SKM-1 treated with dmso at 0.1 percent for 144 hours (cell line): ENCODE measurements at regions not wholly inside any gene's neighbourhood (a gene's known extent, or its start where the extent isn't known, plus 50 kb on each side); places are given as distances from the start of the nearest gene placed in this dataset.
"Not testable (repeated sequence)": the region's sequence is repeated elsewhere in the genome, so short reads cannot be mapped to it uniquely, and the experiment has no call there.

Experiments used
- DNase-seq: peaks from one replicate; lab custom pipeline; 2025; ENCODE audit not compliant: unreplicated experiment; lab: John Stamatoyannopoulos, UW

DNA sequence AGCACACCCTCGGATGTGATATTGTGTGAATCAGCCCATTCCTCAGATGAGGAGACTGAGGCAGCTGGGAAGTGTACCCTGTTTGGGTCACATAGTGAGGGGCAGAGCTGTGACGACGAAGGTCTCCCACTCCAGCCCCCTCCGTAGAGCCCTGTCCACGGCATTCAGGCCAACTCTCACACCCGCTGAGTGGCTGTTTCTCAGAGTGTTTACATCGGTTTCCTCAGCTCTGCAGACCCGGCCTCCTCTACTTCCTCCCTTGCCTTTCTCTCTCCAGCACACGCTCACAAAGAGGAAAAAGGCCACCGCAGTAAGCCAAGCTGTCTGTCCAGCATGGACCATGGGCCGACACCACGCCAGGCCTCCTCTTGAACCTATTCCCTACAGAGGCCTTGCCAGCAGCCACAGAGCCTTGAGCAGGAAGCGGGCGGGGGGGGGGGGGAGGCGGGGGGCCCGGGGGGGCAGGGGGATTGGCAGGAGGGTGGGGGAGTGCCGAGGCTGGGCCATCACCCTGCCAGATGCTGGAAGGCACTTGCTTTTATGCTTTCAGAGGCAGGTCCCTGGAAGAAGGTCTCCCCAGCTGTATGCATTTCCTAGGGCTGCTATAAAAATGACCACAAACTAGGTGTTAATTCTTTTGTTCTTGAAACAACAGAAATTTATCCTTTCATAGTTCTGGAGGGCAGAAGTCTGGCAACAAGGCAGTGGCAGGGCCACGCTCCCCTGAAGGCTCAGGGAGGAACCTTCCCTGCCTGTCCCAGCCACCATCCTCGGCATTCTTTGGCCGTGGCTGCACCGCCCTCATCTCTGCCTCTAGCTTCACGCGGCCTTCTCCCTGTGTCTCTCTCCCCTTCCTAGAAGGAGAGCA lies 178.4 kb downstream of the PSMG1 start:
- peak; percentile 57 for DNase-seq

DNA sequence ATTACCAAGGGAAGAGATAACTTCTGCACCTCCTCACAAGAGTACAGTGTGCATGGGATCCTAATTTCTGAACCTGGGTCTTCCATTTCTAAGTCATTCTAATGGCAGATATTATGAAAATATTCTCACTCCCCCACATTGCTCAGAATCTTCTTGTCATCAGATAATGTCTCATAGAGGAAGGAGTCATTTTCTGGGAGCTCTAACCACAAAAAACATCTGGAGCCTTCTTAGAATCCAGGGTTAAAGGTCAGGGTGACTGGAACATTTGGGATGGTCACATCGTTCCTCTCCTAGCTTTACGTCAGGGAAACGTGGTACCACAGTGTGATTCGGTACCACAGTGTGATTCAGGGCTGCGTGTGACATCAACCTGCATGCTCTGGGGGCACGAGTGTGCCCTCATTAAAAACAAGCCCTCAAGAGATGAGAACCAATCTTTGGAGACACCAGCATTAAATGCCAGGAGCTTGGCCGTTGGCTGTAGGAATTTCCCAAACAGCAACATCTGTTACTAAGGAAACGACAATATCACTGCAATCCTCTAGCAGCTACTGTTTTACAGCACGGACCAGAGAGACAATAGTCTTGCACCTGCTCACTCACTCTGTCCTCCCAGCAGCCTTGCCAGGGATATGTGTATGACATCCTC lies 179.1 kb downstream of the PSMG1 start:
- no peak for DNase-seq

DNA sequence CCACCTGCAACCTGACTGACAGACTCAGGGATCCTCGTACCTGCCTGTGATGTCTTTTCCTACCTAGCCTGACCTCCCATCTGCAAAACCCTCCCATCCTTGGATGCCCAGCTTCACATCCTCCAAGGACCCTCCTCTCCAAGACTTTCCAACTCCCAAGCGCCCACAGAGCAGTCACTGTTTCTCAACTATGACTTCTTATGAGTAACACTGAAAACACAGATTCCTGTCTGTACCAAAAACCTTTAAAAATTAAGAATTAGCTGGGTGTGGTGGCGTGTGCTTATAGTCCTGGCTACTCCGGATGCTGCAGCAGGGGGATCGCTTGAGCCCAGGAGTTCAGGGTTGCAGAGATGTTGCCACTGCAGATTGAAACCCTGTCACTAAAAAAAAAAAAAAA lies 181.9 kb downstream of the PSMG1 start:
- DNase-seq: no peak

DNA sequence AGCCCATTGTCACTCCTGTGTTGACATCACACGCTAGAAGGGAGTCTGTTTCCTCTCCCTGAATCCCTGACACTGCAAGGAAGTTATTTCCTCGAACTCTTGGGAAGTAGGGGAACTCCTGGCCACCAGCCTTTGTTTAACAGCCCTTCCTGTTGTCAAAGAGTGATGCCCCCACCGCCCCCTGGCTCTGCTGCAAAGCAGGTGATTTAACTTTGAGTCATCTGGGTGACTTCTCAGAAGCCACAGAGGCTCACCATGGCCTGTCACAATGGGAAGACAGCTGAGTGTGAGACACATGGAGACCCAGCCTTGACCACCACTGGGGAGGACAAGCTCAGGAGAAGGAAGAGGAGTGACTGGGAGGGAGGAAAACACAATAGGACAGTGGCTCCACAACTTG lies 182.8 kb downstream of the PSMG1 start:
- DNase-seq: no peak

DNA sequence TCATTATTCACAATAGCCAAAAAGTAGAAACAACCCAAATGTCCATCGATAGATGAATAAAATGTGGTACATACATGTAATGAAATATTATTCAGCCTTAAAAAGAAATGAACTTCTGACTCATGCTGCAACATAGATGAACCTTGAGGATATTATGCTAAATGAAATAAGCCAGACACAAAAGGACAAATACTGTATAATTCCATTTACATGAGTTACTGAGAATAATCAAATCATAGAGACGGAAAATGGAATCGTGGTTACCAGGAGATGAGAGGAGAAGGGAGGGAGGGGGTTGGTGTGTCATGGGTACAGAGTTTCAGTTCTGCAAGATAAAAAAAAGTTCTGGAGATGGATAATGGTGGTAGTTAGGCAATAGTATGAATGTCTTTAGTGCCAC lies 184.1 kb downstream of the PSMG1 start:
- DNase-seq: no peak

- DNase-seq: not testable (repeated sequence)
These were observed 185.0 kb downstream of the PSMG1 start for GRCh38 chr21:38998281-38998680.

DNA sequence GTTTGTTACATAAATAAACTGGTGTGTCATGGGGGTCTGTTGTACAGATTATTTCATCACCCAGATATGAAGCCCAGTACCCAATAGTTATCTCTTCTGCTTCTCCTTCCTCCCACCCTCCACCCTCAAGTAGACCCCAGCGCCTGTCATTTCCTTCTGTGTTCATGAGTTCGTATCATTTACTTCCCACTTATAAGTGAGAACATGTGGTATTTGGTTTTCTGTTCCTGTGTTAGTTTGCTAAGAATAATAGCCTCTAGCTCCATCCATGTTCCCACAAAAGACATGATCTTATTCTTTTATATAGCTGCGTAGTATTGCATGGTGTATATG lies 185.4 kb downstream of the PSMG1 start:
- not testable (repeated sequence) for DNase-seq

DNA sequence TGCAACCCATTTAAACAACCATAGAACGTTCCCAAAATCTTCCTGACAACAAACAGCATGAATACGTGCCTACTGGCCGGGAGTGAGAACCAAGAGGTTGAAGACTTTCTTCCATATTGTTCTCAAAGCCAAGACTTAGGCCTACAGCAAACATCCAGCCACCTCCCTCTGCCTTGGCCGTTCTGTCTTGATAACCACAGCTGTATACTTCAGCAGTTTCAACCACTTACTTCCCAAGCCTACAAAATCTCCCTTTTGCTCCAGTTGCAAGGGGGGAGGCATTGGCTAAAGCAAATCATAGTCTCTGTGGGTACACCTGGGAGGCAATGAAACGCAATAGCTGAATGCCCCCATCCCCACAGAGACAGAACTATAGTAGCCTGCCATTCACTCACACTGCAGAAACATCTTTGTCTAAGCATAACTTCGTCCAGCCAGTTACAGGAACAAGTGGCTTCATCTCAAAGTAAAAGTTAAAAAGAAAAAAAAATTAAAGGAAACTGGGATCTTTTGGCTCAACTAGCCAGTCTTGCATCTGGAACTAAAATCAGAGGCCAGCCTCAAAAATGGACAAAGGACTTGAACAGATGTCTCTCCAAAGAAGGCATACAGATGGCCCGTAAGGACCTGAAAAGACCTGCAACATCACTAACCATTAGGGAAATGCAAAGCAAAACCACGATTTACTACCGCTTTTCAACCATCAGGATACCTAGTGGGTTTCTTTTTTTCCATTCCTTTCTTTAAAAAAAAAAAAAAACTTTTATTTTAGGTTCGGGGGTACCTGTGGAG lies 186.0 kb downstream of the PSMG1 start:
- DNase-seq: no peak

DNA sequence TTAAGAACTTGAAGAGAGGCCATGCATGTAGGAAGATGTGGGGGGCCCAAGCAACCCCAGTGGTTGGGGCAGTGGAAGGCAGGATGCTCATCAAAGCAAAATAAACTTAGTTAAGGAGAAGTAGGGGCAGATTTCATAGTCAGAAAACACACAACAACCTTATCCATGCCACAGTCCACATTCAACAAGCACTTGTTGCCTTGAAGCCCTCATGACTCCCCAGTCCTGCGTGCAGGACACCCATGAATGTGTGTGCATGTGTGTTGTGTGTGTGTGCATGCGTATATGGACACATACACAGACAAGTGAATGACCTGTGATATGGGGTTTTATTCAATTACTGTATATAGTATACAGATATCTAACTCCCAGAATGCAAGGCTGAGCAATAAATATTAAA lies 186.9 kb downstream of the PSMG1 start:
- no peak for DNase-seq

GRCh38 chr21:38995731-38996130 lies 187.5 kb downstream of the PSMG1 start:
- DNase-seq: no peak

DNA sequence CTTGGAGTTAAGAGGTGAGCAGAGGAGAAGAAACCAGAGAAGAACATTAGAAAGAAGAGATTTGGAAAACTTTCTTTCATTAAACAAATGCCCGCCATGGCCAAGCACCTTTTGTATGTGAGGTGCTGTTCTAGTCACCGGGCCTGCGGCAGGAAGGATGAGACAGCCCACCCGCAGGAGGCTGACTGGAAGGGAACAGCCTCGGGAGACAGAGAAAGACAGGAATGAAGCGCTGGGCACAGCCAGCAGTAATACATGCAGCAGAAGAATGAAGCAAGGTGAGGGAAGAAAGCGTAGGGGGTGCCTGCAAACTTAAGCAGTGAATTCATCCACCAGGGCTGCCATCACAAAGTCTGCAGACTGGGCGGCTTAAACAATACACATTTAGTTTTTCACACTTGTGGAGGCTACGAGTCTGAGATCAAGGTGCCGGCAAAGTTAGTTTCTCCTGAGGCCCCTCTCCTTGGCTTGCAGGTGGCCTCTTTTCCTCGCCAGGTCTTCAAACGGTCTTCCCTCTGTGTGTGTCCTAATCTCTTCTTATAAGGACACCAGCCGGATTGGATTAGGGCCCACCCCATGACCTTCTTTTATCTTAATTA lies 188.1 kb downstream of the PSMG1 start:
- DNase-seq: no peak

DNA sequence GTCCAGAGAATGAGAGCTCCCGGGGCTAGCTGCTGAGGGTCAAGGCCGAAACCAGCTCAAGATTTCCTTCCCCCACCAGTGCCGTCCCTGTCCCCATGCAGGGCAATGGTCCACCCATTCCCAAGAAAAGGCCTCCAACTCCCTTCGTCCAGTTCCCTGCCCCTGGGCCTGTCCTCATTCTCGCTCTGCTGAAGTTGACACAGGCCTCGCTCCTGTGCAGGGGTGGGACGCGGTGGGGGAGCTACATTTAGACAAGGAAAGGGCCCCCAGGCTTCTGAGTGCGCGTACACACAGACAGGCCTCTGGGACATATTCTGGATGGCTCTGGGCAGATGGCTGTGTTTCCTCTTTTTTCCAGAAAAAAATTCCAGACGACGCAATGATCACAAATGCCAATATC lies 188.3 kb downstream of the ETS2 start:
- no peak for DNase-seq

DNA sequence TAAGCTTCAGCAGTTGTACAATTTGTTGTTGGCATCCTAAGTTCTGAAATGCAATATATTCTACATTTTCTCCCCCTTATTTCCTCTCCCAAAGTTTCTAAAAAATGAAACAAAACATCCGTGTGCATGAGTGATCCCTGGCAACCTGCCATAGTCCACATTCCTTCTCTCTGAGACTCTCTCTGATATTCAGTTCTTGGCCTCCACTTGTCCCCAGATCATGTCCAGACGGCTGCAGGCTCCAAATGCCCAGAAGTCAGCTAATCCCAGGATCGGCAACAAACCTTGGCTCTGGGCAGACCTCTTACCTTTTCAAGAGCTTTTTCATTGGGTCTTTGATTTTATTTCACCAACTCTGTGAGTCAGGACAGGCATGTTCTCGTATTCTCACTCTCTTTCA lies 187.8 kb downstream of the ETS2 start:
- no peak for DNase-seq

DNA sequence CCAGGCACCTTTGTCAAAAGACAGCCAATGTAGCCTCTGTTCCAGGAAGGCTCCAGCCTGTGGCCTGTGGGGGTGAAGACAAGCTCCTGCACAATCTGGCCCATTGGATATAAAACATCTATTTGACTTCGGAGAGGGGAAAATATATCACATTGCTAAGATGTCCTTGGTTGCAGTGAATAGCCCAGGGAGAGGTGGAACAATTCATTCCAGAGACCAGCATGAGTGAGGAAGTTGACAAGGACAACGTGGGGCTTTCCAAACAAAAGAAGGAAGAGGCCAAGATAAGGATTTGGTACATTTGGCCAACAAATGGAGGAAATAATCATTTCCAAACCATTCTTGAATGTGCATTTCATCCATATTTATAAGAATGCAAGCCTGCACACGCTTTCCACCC lies 187.0 kb downstream of the ETS2 start:
- no peak for DNase-seq

DNA sequence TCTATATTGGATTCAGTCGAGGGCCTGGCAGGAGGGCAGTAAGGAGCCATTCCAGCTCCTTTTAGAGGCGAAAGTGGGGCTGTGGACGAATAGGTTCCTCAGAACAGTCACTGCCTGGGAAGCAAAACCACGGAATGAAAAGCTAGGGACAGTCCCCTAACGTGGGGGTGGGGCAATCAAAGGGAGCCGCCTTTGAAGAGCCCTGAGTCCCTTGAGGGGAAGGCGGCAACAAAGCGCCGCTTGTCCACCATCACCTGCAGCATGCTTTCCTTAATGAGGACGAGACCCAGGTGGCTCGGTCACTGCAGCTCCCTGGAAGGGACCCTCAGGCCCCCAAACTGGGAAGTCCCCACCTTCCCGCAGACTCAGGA lies 184.7 kb downstream of the ETS2 start:
- no peak for DNase-seq

DNA sequence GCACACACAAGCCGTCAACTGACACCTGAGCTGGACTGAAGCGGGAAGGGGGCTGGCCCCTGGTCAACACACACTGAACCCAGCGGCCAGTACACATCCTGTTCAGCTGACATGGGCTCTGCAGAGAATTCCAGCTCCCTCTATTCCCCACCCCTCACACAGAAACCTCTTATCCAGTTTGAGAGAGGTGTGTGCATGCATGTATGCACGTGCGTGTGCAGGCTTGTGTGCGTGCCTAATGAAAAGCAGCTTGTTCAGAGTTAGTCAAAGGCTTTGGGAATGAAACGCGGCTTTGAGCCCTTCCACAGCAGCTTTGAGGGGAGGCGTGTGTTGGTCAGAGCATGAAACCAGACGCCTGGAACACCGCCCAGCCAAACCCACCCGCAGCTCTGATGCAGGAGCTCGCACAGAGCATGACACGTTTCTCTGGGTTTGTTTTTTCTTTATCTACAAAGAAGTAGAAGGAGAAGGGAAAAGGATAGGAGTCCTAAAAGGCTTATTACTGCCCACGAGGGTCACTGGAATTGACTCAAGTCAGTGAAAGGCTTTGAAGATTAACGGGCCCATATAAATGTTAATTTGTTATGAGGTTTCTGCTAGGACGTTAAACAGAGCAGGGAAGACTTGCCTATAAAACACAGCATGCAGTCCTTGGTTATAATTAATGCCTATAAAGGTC lies 184.2 kb downstream of the ETS2 start:
- no peak for DNase-seq

DNA sequence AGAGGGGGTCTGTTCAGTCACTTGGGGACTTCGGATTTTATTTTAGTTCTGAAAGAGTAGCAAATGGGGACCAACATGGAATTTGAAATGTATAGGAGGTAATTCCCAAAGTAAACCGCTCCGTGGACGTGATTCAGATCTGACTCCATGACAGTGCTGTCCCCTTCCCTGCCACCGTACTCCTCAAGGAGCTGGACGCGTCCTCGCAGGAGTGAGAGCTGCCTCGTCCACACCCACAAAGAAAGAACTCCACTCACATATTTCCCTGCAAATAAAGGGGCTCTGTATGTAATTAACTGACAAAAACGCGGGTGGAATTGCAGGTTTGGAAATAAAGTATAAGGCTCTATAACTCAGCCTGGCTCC lies 183.6 kb downstream of the ETS2 start:
- DNase-seq: no peak

DNA sequence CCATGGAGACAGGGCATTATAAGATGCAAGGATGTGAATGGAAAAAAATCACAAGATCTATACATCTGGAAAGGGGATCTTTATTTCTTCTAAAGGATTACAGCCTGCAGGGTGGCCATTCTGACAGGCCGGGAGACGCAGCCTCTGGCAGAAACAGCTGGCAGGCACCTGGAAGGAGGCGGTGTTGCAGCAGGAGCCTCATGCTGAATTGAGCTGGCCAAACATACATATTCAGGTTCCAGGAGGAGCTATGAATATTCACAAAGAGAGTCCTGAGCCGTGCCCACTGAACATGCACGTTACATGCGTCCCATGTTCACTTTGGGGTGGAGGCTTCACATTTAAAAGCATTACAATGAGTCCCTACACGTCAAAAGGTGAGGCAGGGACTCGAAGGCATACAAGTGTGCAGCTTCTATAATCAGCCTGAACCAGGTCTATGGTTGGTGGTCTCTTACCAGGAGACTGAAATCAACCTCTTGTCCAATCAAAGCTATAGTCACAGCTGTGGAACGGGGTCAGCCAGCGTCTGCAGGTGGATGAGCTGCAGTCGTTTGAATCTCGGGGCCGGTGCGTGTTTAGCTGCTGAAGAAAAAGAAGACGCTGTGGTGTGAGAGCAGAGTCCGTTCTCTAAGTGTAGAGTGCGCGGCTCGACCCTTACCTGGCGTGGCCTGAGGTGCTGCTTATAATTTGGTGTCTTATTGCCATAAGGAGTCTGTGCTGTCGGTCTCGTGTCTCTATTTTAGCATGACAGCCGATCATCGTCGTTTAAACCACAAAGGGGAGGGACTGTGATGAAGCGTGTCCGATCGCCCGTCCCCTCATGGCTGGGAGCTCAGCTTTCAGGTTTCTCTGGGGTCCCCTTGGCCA lies 183.0 kb downstream of the ETS2 start:
- DNase-seq: no peak

DNA sequence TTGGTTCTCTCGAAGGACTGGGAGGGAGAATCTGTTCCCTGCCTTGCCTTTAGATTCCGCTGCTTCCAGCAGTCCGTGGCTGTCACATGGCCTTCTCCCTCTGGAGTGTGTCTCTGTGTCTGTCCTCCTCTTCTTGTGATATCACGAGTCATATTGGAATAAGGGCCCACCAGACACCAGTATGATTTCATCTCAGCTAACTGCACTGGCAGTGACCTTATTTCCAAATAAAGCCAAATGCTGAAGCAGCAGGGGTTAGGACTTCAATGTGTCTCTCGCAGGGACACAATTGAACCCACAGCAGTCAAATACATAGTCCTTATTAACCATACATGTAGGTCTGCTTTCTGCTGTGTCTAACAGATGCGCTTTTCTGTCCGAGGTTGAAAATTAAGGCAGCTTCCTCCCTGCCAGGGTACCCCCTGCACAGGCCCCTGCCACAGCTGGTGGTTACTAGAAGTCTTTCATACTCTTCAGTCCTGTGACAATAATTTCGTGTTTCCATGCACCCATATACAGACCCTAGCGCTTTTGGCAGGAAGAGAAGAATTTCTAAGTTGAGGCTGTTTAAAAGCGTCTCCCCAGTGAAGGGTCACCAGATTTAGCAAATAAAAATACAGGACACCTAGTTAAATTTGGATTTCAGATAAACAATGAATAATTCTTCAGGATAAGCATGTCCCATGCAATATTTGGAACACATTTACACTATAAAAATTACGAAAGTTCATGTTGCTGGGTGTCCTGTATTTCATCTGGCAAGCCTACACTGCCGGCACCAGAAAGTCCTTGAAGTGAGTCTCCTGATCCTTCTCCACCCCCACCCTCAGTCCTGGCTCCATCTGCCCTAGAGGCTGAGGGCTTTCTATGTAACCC lies 182.1 kb downstream of the ETS2 start:
- no peak for DNase-seq
